ENCODE measurements at regions not wholly inside any gene's neighbourhood (a gene's known extent, or its start where the extent isn't known, plus 50 kb on each side); places are given as distances from the start of the nearest gene placed in this dataset.

GRCh38 chr6:142695016-142695415 is 250.0 kb downstream of the HIVEP2 start:
- intact Hi-C loops (cut with micrococcal nuclease): loop anchor here (5.0 to 10.0 kb wide), 2 partner anchors 87 to 250 kb away; partner anchors contain the start of gene HIVEP2 (in 1 of the 2)
- H3K9me3 Mint-ChIP-seq: no peaks in the 10 kb centered on the region
- Histone ChIP-seq H3K27me3 (ENCODE audit: control insufficient read depth in 2 of 2, insufficient read depth in 2 of 2, low read length in 2 of 2) (no peaks in the 10 kb centered on the region), H2AFZ (ENCODE audit: insufficient read depth, low read depth, low read length, poor library complexity, severe bottlenecking) (no peak overlapping the region), H3K9ac (ENCODE audit: insufficient read depth, low read length, poor library complexity, severe bottlenecking) (no peak overlapping the region), H3K4me1 (ENCODE audit: control insufficient read depth in 1 of 2, insufficient read depth in 2 of 2, low read length in 2 of 2) (peaks cover 25 to 28% of the 10 kb centered on the region in 2 donors), H3K27ac (ENCODE audit: low read depth in 1 of 2, low read length in 2 of 2) (no peak overlapping the region), H4K20me1 (ENCODE audit: insufficient read depth, low read length) (no peaks in the 10 kb centered on the region), H3K36me3 (replicated peaks in 1 of 2; ENCODE audit: control insufficient read depth in 1 of 2, insufficient read depth in 2 of 2, low read length in 2 of 2) (no peaks in the 10 kb centered on the region), H3K4me2 (replicated peaks; ENCODE audit: extremely low read depth, low read length, poor library complexity, severe bottlenecking) (no peak overlapping the region), H3K79me2 (ENCODE audit: insufficient read depth, low read length) (no peaks in the 10 kb centered on the region), H3K9me3 (replicated peaks in 1 of 2; ENCODE audit: control insufficient read depth in 1 of 2, insufficient read depth in 1 of 2, low read length in 2 of 2) (no peaks in the 10 kb centered on the region), H3K4me3 (replicated peaks in 1 of 3; ENCODE audit: low read depth in 2 of 3, low read length in 3 of 3) (no peak overlapping the region)
- 92% methylated on average over 3 of the region's 3 CpGs for WGBS (ENCODE audit: insufficient coverage)
- peaks cover 35% of the 10 kb centered on the region for H3K4me1 Mint-ChIP-seq
- DNase-seq: no peak
- H3K27me3 Mint-ChIP-seq (ENCODE audit: low read depth in 3 of 3): peaks cover 0 to 3% (median 1%) of the 10 kb centered on the region in 3 donors
- TF ChIP-seq, protein P1, sequence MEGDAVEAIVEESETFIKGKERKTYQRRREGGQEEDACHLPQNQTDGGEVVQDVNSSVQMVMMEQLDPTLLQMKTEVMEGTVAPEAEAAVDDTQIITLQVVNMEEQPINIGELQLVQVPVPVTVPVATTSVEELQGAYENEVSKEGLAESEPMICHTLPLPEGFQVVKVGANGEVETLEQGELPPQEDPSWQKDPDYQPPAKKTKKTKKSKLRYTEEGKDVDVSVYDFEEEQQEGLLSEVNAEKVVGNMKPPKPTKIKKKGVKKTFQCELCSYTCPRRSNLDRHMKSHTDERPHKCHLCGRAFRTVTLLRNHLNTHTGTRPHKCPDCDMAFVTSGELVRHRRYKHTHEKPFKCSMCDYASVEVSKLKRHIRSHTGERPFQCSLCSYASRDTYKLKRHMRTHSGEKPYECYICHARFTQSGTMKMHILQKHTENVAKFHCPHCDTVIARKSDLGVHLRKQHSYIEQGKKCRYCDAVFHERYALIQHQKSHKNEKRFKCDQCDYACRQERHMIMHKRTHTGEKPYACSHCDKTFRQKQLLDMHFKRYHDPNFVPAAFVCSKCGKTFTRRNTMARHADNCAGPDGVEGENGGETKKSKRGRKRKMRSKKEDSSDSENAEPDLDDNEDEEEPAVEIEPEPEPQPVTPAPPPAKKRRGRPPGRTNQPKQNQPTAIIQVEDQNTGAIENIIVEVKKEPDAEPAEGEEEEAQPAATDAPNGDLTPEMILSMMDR (IDR thresholded peaks at IDR 0.05): no peak
- no peak overlapping the region for H3K27ac Mint-ChIP-seq
- no peak overlapping the region for H3K4me3 Mint-ChIP-seq
- no peaks in the 10 kb centered on the region for H3K36me3 Mint-ChIP-seq

DNA sequence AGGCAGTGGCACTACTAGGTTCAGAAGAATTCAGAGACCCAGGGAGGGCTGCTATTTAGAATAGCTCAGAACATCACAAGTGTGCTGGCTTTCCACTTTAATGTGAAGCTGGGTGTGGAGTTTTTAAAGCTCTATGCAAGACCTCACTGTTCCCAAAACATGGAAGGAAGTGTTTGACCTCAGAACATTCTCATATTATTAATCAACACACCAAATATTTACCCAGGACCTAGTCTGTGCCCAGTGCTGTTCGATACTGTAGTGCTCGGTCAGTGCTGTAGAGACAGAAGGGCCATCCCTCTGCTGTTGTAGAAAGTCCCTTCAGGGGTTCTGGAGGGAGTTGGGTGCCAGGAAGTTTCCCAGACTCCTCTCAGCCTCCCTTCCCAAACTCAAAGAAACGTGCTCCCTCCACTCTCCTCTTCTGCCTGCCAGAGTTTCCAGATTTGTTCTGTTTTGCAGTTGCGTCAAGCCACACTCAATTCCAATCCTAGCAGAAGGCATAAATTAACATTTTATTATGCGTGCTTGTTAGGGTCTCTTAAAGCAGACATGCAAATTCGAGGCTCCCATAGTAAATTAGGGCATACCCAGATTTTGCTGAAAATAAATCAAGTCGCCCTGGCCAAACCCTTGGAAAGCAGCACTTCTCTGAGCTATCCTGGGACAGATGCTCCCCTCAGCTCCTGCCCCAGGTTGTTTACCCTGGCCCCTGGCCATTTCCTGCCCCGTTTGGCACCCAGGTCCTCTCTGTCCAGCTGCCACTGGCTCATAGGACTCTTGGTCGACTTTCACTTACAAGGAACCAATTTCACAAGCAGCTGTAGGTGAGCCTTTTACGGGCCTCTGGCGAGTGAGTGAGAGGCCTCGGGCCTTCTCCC is 248.6 kb downstream of the HIVEP2 start:
- Mint-ChIP-seq H3K27ac (no peak overlapping the region), H3K9me3 (no peaks in the 10 kb centered on the region), H3K36me3 (no peaks in the 10 kb centered on the region), H3K4me3 (no peak overlapping the region), H3K4me1 (peaks cover 47% of the 10 kb centered on the region), H3K27me3 (ENCODE audit: low read depth in 3 of 3) (peaks cover 1 to 3% (median 2%) of the 10 kb centered on the region in 3 donors)
- Histone ChIP-seq H3K4me2 (replicated peaks; ENCODE audit: extremely low read depth, low read length, poor library complexity, severe bottlenecking) (no peak overlapping the region), H3K9ac (ENCODE audit: insufficient read depth, low read length, poor library complexity, severe bottlenecking) (no peak overlapping the region), H3K9me3 (replicated peaks in 1 of 2; ENCODE audit: control insufficient read depth in 1 of 2, insufficient read depth in 1 of 2, low read length in 2 of 2) (no peaks in the 10 kb centered on the region), H3K4me1 (ENCODE audit: control insufficient read depth in 1 of 2, insufficient read depth in 2 of 2, low read length in 2 of 2) (peaks cover 39 to 42% of the 10 kb centered on the region in 2 donors), H3K27ac (ENCODE audit: low read depth in 1 of 2, low read length in 2 of 2) (no peak overlapping the region), H3K4me3 (replicated peaks in 1 of 3; ENCODE audit: low read depth in 2 of 3, low read length in 3 of 3) (no peak overlapping the region), H4K20me1 (ENCODE audit: insufficient read depth, low read length) (no peaks in the 10 kb centered on the region), H3K27me3 (ENCODE audit: control insufficient read depth in 2 of 2, insufficient read depth in 2 of 2, low read length in 2 of 2) (no peaks in the 10 kb centered on the region), H3K79me2 (ENCODE audit: insufficient read depth, low read length) (no peaks in the 10 kb centered on the region), H2AFZ (ENCODE audit: insufficient read depth, low read depth, low read length, poor library complexity, severe bottlenecking) (no peak overlapping the region), H3K36me3 (replicated peaks in 1 of 2; ENCODE audit: control insufficient read depth in 1 of 2, insufficient read depth in 2 of 2, low read length in 2 of 2) (no peaks in the 10 kb centered on the region)
- 91% methylated on average over 8 of the region's 12 CpGs for WGBS (ENCODE audit: insufficient coverage)
- TF ChIP-seq, protein P1 (IDR thresholded peaks at IDR 0.05): no peak
- no peak for DNase-seq
- intact Hi-C loops (cut with micrococcal nuclease): loop anchor here (5.0 to 10.0 kb wide), 2 partner anchors 86 to 248 kb away; partner anchors contain the start of gene HIVEP2 (in 1 of the 2)

Measured in CD14-positive monocyte (primary cell).